Ascending aorta (tissue), 2 donors: ENCODE measurements at regions not wholly inside any gene's neighbourhood (a gene's known extent, or its start where the extent isn't known, plus 50 kb on each side); places are given as distances from the start of the nearest gene placed in this dataset.

Experiments used
- DNase-seq, 2 donors: peaks; one replicate each; pipeline ENCODE4 v3.0.0-alpha.2; 2019; ENCODE audit warnings: low spot score in 2 of 2
- H3K27ac ChIP-seq, 2 donors: fragments of 200-600 bp; sonication (generic); one replicate each; pipeline ENCODE4 v1.5.1; 2016 to 2017; ENCODE audit warnings: mild to moderate bottlenecking in 1 of 2
- H3K27me3 ChIP-seq: fragments of 200-600 bp; sonication (generic); one replicate; pipeline ENCODE4 v1.5.1; 2017
- H3K36me3 ChIP-seq, 2 donors: fragments of 200-600 bp; sonication (generic); one replicate each; pipeline ENCODE4 v1.5.1; 2016
- H3K4me1 ChIP-seq, 2 donors: fragments of 200-600 bp; sonication (generic); one replicate each; pipeline ENCODE4 v1.5.1; 2016 to 2017; ENCODE audit warnings: mild to moderate bottlenecking in 1 of 2
- H3K4me3 ChIP-seq, 2 donors: fragments of 200-600 bp; sonication (generic); one replicate each; pipeline ENCODE4 v1.5.1; 2016 to 2017; ENCODE audit warnings: mild to moderate bottlenecking in 1 of 2
- H3K9me3 ChIP-seq, 2 donors: fragments of 200-600 bp; sonication (generic); one replicate each; pipeline ENCODE4 v1.5.1; 2016
- intact Hi-C: fragments of 100-400 bp; cut with DNase I; formaldehyde crosslinking; loops from one replicate; pipeline ENCODE4 v1.15.1; 2023
- TF ChIP-seq, protein P1 (sequence below), 3 experiments: fragments of 200-600 bp in 2 of 3; fragments of 450-650 bp in 1 of 3; sonication (generic) in 2 of 3; IDR thresholded peaks; one replicate each; pipeline ENCODE4 v1.5.1; 2016 to 2019; ENCODE audit warnings: antibody characterized with exemption in 3 of 3, mild to moderate bottlenecking in 1 of 3, moderate library complexity in 1 of 3

DNA sequence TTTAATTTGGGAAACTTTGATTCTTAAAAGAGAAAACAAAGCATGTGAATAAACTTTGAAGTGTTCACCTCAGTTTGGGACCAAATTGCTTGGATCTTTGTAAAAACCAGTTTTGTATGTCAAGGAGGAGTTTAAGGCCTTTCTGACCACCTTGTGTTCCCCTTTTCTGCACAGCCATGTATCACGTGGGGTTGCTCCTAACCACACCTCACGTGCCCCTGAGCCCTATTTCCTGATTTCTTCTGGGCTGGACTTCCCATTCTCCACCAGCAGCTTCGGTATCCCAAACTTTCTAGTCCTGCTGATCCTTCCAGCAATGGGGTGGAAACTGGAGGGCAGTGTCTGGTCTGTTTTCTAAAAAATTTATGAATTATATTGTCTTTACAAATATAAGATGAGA lies 76.4 kb upstream of the STT3B start:
- Histone ChIP-seq H3K4me3 (no peak overlapping the region), H3K9me3 (no peaks in the 10 kb centered on the region), H3K4me1 (no peaks in the 10 kb centered on the region), H3K36me3 (no peaks in the 10 kb centered on the region), H3K27ac (no peak overlapping the region), H3K27me3 (no peaks in the 10 kb centered on the region)
- TF ChIP-seq, protein P1, sequence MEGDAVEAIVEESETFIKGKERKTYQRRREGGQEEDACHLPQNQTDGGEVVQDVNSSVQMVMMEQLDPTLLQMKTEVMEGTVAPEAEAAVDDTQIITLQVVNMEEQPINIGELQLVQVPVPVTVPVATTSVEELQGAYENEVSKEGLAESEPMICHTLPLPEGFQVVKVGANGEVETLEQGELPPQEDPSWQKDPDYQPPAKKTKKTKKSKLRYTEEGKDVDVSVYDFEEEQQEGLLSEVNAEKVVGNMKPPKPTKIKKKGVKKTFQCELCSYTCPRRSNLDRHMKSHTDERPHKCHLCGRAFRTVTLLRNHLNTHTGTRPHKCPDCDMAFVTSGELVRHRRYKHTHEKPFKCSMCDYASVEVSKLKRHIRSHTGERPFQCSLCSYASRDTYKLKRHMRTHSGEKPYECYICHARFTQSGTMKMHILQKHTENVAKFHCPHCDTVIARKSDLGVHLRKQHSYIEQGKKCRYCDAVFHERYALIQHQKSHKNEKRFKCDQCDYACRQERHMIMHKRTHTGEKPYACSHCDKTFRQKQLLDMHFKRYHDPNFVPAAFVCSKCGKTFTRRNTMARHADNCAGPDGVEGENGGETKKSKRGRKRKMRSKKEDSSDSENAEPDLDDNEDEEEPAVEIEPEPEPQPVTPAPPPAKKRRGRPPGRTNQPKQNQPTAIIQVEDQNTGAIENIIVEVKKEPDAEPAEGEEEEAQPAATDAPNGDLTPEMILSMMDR (IDR thresholded peaks at IDR 0.05) = no peak
- intact Hi-C loops = no loop called here
- DNase-seq = no peak

DNA sequence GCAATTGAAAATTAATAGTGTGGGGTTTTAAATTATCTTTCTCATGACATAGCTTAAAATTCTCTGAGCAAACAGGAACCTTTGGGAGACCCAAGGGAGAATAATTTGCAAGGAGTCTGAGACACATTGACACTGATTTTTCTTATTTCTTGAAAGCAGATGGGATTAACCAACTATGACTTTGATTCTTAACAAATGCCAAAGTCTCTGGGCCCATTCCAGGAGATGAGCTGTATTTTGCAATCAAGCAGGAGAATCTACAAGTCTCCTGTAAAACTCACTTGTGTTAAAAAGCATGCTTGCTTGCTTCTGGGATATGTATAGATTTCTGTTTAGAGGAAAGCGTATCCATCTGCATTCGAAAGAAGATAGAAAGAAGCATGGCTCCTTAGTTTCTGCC lies 71.3 kb upstream of the STT3B start:
- no peaks in the 10 kb centered on the region for H3K9me3 ChIP-seq
- H3K4me3 ChIP-seq = no peak overlapping the region
- DNase-seq = no peak
- H3K27me3 ChIP-seq = no peaks in the 10 kb centered on the region
- intact Hi-C loops = no loop called here
- TF ChIP-seq, protein P1 (IDR thresholded peaks at IDR 0.05) = no peak
- H3K4me1 ChIP-seq = no peaks in the 10 kb centered on the region
- no peaks in the 10 kb centered on the region for H3K36me3 ChIP-seq
- no peak overlapping the region for H3K27ac ChIP-seq

DNA sequence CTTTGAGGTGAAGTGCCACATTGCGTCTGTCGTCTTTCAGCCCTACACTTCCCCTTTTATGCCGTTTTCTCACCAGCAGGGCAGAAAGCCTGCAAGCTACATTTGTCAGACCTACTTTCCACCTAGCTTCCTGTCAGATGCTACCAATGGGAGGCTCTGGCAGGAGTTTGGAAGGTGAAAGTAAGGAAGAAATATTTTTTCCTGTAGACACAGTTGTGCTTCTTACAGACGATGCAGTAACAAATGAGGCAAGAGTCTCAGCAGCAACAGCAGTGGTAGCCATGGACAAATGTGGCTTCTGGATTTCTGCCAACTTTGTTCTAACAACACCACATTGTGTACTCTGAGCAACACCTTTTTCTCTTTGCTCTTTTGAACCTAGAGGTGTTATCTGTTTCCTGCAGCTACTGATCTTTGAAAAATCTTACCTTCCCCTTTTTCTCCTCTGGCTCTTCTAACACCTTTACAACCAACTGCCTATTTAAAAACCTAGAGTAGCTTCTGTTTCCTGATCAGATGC lies 70.6 kb upstream of the STT3B start:
- H3K4me3 ChIP-seq = no peak overlapping the region
- TF ChIP-seq, protein P1 (IDR thresholded peaks at IDR 0.05) = no peak

DNA sequence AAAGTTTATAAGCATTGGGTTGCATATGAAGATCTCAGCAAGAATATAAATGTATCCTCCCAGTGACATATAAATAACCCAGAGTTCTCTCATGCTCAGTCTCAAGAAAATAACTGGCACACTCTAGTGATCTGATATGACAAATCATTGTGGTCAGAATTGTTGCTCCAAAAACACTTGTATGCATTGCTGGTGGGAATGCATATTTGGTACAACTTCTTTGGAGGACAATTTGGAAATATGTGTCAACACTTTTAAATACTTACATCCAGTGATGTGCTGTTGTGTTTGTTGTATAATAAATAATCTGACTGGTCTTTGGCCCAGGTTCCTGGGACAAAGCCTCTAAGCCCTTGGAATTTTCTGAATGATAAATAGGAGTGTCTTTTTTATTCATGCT lies 66.7 kb upstream of the STT3B start:
- TF ChIP-seq, protein P1 (IDR thresholded peaks at IDR 0.05) = no peak
- Histone ChIP-seq H3K4me3 (no peak overlapping the region), H3K9me3 (no peaks in the 10 kb centered on the region), H3K36me3 (no peaks in the 10 kb centered on the region), H3K27ac (no peak overlapping the region), H3K4me1 (no peaks in the 10 kb centered on the region), H3K27me3 (no peaks in the 10 kb centered on the region)
- DNase-seq = no peak
- intact Hi-C loops = no loop called here

More for the DNA sequence above, 70.6 kb upstream of the STT3B start:
- Histone ChIP-seq H3K9me3 (no peaks in the 10 kb centered on the region), H3K27me3 (no peaks in the 10 kb centered on the region), H3K36me3 (no peaks in the 10 kb centered on the region), H3K4me1 (no peaks in the 10 kb centered on the region), H3K27ac (no peak overlapping the region)
- intact Hi-C loops = no loop called here
- DNase-seq = no peak

DNA sequence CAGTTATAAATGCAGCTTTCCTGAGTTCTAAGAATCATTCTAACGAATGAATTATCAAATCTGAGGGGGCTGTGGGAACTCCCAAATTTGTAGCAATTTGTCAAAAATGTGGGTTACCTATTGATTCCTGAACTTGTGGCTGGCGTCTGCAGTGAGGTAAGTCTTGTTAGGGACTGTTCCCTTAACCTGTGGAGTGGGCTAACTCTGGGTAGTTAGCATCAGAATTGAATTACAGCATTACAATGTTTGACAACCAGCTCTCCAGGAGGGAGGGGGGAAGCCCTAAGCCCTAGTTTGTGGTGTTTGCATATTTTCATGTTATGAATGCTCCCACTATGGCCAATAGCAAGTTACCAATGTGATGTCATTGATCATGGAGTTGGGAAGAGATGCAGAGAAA lies 65.9 kb upstream of the STT3B start:
- Histone ChIP-seq H3K27ac (no peak overlapping the region), H3K4me1 (no peaks in the 10 kb centered on the region), H3K4me3 (no peak overlapping the region), H3K9me3 (no peaks in the 10 kb centered on the region), H3K36me3 (no peaks in the 10 kb centered on the region), H3K27me3 (no peaks in the 10 kb centered on the region)
- TF ChIP-seq, protein P1 (IDR thresholded peaks at IDR 0.05) = no peak
- DNase-seq = no peak
- intact Hi-C loops = no loop called here

DNA sequence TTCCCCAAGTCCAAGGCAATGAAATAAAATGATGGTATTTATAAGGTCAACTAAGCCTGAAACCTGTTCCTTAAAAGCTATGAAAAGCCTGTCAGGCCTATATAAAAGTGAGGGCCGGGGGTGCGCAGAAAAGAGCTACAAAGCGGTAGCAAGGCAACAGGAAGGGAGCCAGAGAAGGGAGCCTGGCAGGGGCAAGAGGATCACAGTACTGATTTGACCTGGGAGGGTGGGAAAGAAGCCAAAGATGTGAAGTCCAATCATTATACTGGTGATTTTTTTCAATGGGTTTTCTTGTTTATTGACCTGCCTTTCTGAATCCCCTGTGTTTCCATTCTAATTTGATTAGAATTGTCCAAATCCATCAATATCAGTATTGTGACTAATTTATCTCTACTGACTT lies 64.3 kb upstream of the STT3B start:
- Histone ChIP-seq H3K4me1 (no peaks in the 10 kb centered on the region), H3K9me3 (no peaks in the 10 kb centered on the region), H3K27me3 (no peaks in the 10 kb centered on the region), H3K36me3 (no peaks in the 10 kb centered on the region), H3K27ac (no peak overlapping the region), H3K4me3 (no peak overlapping the region)
- intact Hi-C loops = no loop called here
- TF ChIP-seq, protein P1 (IDR thresholded peaks at IDR 0.05) = no peak
- no peak for DNase-seq
